ENCODE measurements at regions not wholly inside any gene's neighbourhood (a gene's known extent, or its start where the extent isn't known, plus 50 kb on each side); places are given as distances from the start of the nearest gene placed in this dataset.

DNA sequence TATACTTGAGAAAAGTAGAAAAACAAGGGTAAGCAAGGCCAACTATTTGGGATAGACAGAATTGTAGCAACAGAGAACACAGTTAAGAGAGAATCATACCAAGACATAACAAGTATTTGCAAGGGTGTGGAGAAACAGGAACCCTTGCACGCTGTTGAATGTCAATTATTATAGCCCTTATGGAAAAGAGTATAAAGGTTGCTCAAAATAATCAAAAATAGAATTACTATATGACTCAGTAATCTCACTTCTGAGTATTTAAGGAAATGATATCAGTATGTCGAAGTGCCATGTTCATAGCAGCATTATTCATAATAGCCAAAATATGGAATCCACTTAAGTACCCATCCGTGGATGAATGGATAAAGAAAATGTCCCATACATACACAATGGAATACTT, 193.3 kb downstream of the PHLDA1 start:
- Histone ChIP-seq H3K9me2 (no peaks in the 10 kb centered on the region), H3K79me2 (ENCODE audit: insufficient read depth) (no peaks in the 10 kb centered on the region), H3K27me3 (ENCODE audit: insufficient read depth) (no peaks in the 10 kb centered on the region), H3K4me2 (no peak overlapping the region), H3K9ac (no peak overlapping the region), H3F3A (replicated peaks; ENCODE audit: insufficient read depth) (no peaks in the 10 kb centered on the region), H4K20me1 (ENCODE audit: insufficient read depth) (no peaks in the 10 kb centered on the region), H3K4me3 (ENCODE audit: low read depth in 2 of 2, low read length in 1 of 2) (no peak overlapping the region; a peak in 1 of 4 replicates), H2AFZ (ENCODE audit: low read depth) (no peak overlapping the region), H3K9me3 (no peaks in the 10 kb centered on the region), H3K4me1 (ENCODE audit: control insufficient read depth in 1 of 2, insufficient read depth in 2 of 2, low read depth in 1 of 2, low read length in 1 of 2) (peaks cover 0 to 10% of the 10 kb centered on the region in 2 experiments; a peak in 2 of 4 replicates), H3K36me3 (replicated peaks in 1 of 2; ENCODE audit: control insufficient read depth in 1 of 2, insufficient read depth in 2 of 2, low read length in 1 of 2) (no peaks in the 10 kb centered on the region), H3K27ac (ENCODE audit: low read depth in 2 of 2, low read length in 1 of 2) (peak overlapping the region in 1 of 2 experiments; percentile 34; a peak in 2 of 4 replicates)
- 95% methylated on average over 3 of the region's 3 CpGs for WGBS (ENCODE audit: low lambda C conversion rate)
- ChIA-PET POLR2A (interaction anchor here (1.0 kb wide), 1 partner anchor 10 kb away, joined by 3 read pairs; no protein-coding TSS in a partner anchor), CTCF (interaction anchor here (0.7 to 1.1 kb wide), 5 partner anchors 11 to 180 kb away, joined by 3 to 4 read pairs (median 3); no protein-coding TSS in a partner anchor)
- DNase-seq: no peak
- TF ChIP-seq ELF1 (IDR thresholded peaks at IDR 0.05) (no peak), EZH2phosphoT487 (IDR thresholded peaks at IDR 0.05; ENCODE audit: borderline replicate concordance, low read depth) (no peak), RAD21 (IDR thresholded peaks at IDR 0.05; ENCODE audit: low read length) (no peak), SMC3 (IDR thresholded peaks at IDR 0.05; ENCODE audit: low read depth, low read length) (no peak), RFX5 (IDR thresholded peaks at IDR 0.05; ENCODE audit: low read length) (no peak), GABPA (IDR thresholded peaks at IDR 0.05; ENCODE audit: low read depth) (no peak), EP300 (IDR thresholded peaks at IDR 0.05; ENCODE audit: borderline replicate concordance in 1 of 2, low read depth in 1 of 2, low read length in 1 of 2) (no peak), GATA2 (CRISPR knock-in tag; IDR thresholded peaks at IDR 0.05) (no peak), MXI1 (IDR thresholded peaks at IDR 0.05; ENCODE audit: low read depth, low read length) (no peak), FOXM1 (IDR thresholded peaks at IDR 0.05; ENCODE audit: low read depth) (no peak)
- TF ChIP-seq, protein P1, sequence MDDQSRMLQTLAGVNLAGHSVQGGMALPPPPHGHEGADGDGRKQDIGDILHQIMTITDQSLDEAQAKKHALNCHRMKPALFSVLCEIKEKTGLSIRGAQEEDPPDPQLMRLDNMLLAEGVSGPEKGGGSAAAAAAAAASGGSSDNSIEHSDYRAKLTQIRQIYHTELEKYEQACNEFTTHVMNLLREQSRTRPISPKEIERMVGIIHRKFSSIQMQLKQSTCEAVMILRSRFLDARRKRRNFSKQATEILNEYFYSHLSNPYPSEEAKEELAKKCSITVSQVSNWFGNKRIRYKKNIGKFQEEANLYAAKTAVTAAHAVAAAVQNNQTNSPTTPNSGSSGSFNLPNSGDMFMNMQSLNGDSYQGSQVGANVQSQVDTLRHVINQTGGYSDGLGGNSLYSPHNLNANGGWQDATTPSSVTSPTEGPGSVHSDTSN (IDR thresholded peaks at IDR 0.05): no peak
- TF ChIP-seq, protein P2, sequence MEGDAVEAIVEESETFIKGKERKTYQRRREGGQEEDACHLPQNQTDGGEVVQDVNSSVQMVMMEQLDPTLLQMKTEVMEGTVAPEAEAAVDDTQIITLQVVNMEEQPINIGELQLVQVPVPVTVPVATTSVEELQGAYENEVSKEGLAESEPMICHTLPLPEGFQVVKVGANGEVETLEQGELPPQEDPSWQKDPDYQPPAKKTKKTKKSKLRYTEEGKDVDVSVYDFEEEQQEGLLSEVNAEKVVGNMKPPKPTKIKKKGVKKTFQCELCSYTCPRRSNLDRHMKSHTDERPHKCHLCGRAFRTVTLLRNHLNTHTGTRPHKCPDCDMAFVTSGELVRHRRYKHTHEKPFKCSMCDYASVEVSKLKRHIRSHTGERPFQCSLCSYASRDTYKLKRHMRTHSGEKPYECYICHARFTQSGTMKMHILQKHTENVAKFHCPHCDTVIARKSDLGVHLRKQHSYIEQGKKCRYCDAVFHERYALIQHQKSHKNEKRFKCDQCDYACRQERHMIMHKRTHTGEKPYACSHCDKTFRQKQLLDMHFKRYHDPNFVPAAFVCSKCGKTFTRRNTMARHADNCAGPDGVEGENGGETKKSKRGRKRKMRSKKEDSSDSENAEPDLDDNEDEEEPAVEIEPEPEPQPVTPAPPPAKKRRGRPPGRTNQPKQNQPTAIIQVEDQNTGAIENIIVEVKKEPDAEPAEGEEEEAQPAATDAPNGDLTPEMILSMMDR (IDR thresholded peaks at IDR 0.05): no peak
- TF ChIP-seq, protein P3, sequence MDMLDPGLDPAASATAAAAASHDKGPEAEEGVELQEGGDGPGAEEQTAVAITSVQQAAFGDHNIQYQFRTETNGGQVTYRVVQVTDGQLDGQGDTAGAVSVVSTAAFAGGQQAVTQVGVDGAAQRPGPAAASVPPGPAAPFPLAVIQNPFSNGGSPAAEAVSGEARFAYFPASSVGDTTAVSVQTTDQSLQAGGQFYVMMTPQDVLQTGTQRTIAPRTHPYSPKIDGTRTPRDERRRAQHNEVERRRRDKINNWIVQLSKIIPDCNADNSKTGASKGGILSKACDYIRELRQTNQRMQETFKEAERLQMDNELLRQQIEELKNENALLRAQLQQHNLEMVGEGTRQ (IDR thresholded peaks at IDR 0.05; ENCODE audit: borderline replicate concordance, low read depth, low read length): no peak
- TF ChIP-seq, protein P4, sequence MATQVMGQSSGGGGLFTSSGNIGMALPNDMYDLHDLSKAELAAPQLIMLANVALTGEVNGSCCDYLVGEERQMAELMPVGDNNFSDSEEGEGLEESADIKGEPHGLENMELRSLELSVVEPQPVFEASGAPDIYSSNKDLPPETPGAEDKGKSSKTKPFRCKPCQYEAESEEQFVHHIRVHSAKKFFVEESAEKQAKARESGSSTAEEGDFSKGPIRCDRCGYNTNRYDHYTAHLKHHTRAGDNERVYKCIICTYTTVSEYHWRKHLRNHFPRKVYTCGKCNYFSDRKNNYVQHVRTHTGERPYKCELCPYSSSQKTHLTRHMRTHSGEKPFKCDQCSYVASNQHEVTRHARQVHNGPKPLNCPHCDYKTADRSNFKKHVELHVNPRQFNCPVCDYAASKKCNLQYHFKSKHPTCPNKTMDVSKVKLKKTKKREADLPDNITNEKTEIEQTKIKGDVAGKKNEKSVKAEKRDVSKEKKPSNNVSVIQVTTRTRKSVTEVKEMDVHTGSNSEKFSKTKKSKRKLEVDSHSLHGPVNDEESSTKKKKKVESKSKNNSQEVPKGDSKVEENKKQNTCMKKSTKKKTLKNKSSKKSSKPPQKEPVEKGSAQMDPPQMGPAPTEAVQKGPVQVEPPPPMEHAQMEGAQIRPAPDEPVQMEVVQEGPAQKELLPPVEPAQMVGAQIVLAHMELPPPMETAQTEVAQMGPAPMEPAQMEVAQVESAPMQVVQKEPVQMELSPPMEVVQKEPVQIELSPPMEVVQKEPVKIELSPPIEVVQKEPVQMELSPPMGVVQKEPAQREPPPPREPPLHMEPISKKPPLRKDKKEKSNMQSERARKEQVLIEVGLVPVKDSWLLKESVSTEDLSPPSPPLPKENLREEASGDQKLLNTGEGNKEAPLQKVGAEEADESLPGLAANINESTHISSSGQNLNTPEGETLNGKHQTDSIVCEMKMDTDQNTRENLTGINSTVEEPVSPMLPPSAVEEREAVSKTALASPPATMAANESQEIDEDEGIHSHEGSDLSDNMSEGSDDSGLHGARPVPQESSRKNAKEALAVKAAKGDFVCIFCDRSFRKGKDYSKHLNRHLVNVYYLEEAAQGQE (IDR thresholded peaks at IDR 0.05; ENCODE audit: low read depth, low read length): no peak
